SU-DHL-6 (cell line): ENCODE measurements at regions not wholly inside any gene's neighbourhood (a gene's known extent, or its start where the extent isn't known, plus 50 kb on each side); places are given as distances from the start of the nearest gene placed in this dataset.

Experiments
- H2AFZ ChIP-seq: fragments of 200-600 bp; sonication (generic); 2 replicates; pipeline ENCODE4 v1.6.1; 2014; ENCODE audit warnings: low read depth, mild to moderate bottlenecking, moderate library complexity, mixed read lengths, antibody characterized with exemption, low read length; ENCODE audit not compliant: severe bottlenecking
- H3F3A ChIP-seq: fragments of 200-600 bp; shearing (Covaris generic); 2 replicates; pipeline ENCODE4 v1.6.0; 2016; ENCODE audit warnings: antibody characterized with exemption, mild to moderate bottlenecking; ENCODE audit not compliant: insufficient read depth
- H3K27ac ChIP-seq: fragments of 200-600 bp; sonication (generic); 2 replicates; pipeline ENCODE4 v1.5.1; 2016; ENCODE audit warnings: low read depth, mild to moderate bottlenecking, low read length, moderate library complexity, mixed read lengths
- H3K27me3 ChIP-seq: fragments of 200-600 bp; sonication (generic), shearing (Covaris generic); 2 replicates; pipeline ENCODE4 v1.6.0; 2014; ENCODE audit warnings: mild to moderate bottlenecking, low read length
- H3K36me3 ChIP-seq: fragments of 200-600 bp; sonication (generic); 2 replicates; pipeline ENCODE4 v1.6.1; 2014; ENCODE audit warnings: mild to moderate bottlenecking, low read length, mixed read lengths
- H3K4me2 ChIP-seq: fragments of 300-600, 200-600 bp; shearing (Covaris generic), sonication (generic); 2 replicates; pipeline ENCODE4 v1.6.0; 2014; ENCODE audit warnings: low read length, low read depth, mild to moderate bottlenecking; ENCODE audit not compliant: poor library complexity, severe bottlenecking
- H3K4me3 ChIP-seq: fragments of 200-600 bp; sonication (generic); 2 replicates; pipeline ENCODE4 v1.5.1; 2014; ENCODE audit warnings: antibody characterized with exemption, low read length, mild to moderate bottlenecking, mixed read lengths; ENCODE audit not compliant: insufficient read depth, poor library complexity, severe bottlenecking
- H3K79me2 ChIP-seq: fragments of 200-600 bp; sonication (generic); 2 replicates; pipeline ENCODE4 v1.6.1; 2014; ENCODE audit warnings: mild to moderate bottlenecking, low read length, moderate library complexity; ENCODE audit not compliant: insufficient read depth
- H3K9ac ChIP-seq: fragments of 200-600 bp; sonication (generic); 2 replicates; pipeline ENCODE4 v1.7.0; 2014; ENCODE audit warnings: mild to moderate bottlenecking, low read length
- H3K9me2 ChIP-seq: fragments of 200-600 bp; sonication (generic); replicated peaks from 2 replicates; pipeline ENCODE4 v1.6.1; 2014; ENCODE audit warnings: low read length; ENCODE audit not compliant: insufficient read depth
- H3K9me3 ChIP-seq: fragments of 200-600 bp; sonication (generic); 2 replicates; pipeline ENCODE4 v1.6.1; 2014; ENCODE audit warnings: low read length, mixed read lengths; ENCODE audit not compliant: insufficient read depth
- H4K20me1 ChIP-seq: fragments of 200-600 bp; sonication (generic); 2 replicates; pipeline ENCODE4 v1.6.1; 2014; ENCODE audit warnings: low read depth, mild to moderate bottlenecking, antibody characterized with exemption, low read length, moderate library complexity, mixed read lengths
- EZH2phosphoT487 ChIP-seq: fragments of 200-600 bp; sonication (generic), shearing (Covaris generic); conservative IDR thresholded peaks from 2 replicates; pipeline ENCODE4 v1.6.1; 2018; ENCODE audit warnings: mild to moderate bottlenecking, antibody characterized with exemption, low read length, moderate library complexity, mixed read lengths
- TF ChIP-seq, protein P1 (sequence below): fragments of 200-600 bp; sonication (generic); IDR thresholded peaks from one replicate; pipeline ENCODE4 v1.5.1; 2017; ENCODE audit warnings: antibody characterized with exemption, mild to moderate bottlenecking, low read length, moderate library complexity; ENCODE audit not compliant: insufficient read depth, poor library complexity, severe bottlenecking

DNA sequence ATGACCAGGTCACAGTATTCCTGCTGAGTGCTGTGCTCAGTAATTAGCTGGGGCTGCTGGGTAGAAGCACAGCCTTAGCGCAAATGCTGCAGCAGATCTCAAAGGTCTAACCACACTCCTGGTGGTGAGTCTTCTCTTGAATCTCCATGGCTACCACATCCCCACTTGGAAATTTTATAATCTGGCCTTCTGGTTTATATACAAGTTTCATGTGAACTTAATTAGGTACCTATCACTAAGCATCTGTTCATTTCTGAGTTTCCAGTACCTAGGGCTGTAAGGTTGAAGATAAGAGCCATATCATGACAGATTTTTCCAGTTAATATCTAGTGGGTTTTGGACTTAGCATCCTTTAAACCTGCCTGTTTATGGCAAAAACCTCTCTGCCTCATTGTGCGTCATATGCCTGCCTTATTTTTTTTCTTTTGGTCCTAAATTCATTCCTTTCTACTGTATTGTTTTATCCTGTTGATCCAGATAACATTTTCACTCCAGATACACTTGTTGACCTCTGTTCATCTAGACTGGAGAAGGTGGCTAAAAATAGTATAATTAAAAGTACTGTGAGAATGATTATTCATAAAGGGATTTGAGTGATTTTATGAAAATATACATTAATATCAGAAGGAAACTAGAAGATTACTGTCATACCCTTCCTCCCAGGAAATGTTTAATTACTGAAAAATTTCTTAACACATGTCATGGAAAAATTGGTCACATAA is 168.4 kb upstream of the THUMPD2 start:
- TF ChIP-seq, protein P1, sequence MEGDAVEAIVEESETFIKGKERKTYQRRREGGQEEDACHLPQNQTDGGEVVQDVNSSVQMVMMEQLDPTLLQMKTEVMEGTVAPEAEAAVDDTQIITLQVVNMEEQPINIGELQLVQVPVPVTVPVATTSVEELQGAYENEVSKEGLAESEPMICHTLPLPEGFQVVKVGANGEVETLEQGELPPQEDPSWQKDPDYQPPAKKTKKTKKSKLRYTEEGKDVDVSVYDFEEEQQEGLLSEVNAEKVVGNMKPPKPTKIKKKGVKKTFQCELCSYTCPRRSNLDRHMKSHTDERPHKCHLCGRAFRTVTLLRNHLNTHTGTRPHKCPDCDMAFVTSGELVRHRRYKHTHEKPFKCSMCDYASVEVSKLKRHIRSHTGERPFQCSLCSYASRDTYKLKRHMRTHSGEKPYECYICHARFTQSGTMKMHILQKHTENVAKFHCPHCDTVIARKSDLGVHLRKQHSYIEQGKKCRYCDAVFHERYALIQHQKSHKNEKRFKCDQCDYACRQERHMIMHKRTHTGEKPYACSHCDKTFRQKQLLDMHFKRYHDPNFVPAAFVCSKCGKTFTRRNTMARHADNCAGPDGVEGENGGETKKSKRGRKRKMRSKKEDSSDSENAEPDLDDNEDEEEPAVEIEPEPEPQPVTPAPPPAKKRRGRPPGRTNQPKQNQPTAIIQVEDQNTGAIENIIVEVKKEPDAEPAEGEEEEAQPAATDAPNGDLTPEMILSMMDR = no peak
- TF ChIP-seq EZH2phosphoT487 = no peak
- H3K9me2 ChIP-seq = no peaks in the 10 kb centered on the region
- H4K20me1 ChIP-seq = no peaks in the 10 kb centered on the region
- no peaks in the 10 kb centered on the region for H3K27me3 ChIP-seq
- H3K4me2 ChIP-seq = no peak overlapping the region
- H3K79me2 ChIP-seq = no peaks in the 10 kb centered on the region
- H3K9ac ChIP-seq = no peak overlapping the region
- H2AFZ ChIP-seq = no peak overlapping the region
- no peak overlapping the region for H3K27ac ChIP-seq
- no peaks in the 10 kb centered on the region for H3F3A ChIP-seq
- H3K4me3 ChIP-seq = no peak overlapping the region
- no peaks in the 10 kb centered on the region for H3K9me3 ChIP-seq
- no peaks in the 10 kb centered on the region for H3K36me3 ChIP-seq

- no peaks in the 10 kb centered on the region for H3K79me2 ChIP-seq
- H3F3A ChIP-seq = no peaks in the 10 kb centered on the region
- no peak overlapping the region for H3K9ac ChIP-seq
- H3K27ac ChIP-seq = no peak overlapping the region
- TF ChIP-seq, protein P1 = no peak
- no peak for TF ChIP-seq EZH2phosphoT487
- no peaks in the 10 kb centered on the region for H3K9me3 ChIP-seq
- H4K20me1 ChIP-seq = no peaks in the 10 kb centered on the region
- H3K27me3 ChIP-seq = no peaks in the 10 kb centered on the region
- no peak overlapping the region for H3K4me2 ChIP-seq
- H3K4me3 ChIP-seq = no peak overlapping the region
- H3K36me3 ChIP-seq = no peaks in the 10 kb centered on the region
- H2AFZ ChIP-seq = no peak overlapping the region
- no peaks in the 10 kb centered on the region for H3K9me2 ChIP-seq
Measured at GRCh38 chr2:39942950-39943349, 163.9 kb upstream of the THUMPD2 start.

DNA sequence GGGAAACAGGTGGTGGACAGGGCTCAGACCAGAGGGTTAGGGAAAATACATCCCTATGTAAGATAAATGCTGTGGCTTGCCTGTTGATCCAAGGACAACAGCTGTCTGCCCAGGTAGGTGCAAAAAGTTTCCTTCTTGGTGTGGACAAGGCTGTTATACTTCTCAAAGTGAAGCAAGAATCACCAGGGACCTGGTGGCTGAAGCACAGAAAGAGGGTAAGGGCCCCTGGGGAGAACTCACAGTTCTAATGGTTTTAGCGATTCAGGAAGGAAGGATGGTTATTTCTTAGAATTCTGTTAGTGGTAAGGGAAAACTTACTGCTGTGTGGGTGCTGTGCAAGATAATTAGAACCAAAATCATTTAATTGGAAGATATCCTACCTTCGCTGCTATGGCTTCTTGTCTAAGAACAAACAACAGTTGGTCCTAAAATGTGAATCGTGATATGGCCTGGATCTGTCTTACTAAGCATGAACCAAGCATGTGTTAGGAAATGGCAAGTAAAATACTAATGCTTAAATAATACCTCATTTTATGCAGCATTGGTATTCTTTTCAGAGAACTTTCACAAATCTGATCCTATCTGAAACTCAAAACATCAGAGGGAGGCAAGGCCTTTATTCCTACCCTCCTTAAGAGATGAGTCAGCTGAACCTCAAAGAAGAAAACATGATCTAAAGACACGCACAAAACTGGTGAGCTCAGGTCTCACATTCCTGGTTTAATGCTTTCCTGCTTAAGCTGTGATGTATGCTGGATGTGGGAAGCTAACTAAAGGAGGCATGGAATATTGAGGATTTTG is 159.2 kb upstream of the THUMPD2 start:
- H3K79me2 ChIP-seq = no peaks in the 10 kb centered on the region
- H2AFZ ChIP-seq = no peak overlapping the region
- no peaks in the 10 kb centered on the region for H3K9me2 ChIP-seq
- H3K9ac ChIP-seq = no peak overlapping the region
- no peak for TF ChIP-seq EZH2phosphoT487
- TF ChIP-seq, protein P1 = no peak
- no peaks in the 10 kb centered on the region for H3K27me3 ChIP-seq
- H3K27ac ChIP-seq = no peak overlapping the region
- no peaks in the 10 kb centered on the region for H3K36me3 ChIP-seq
- no peak overlapping the region for H3K4me3 ChIP-seq
- H3K4me2 ChIP-seq = no peak overlapping the region
- H3K9me3 ChIP-seq = no peaks in the 10 kb centered on the region
- H4K20me1 ChIP-seq = no peaks in the 10 kb centered on the region
- H3F3A ChIP-seq = no peaks in the 10 kb centered on the region
